ENCODE measurements at regions not wholly inside any gene's neighbourhood (a gene's known extent, or its start where the extent isn't known, plus 50 kb on each side); places are given as distances from the start of the nearest gene placed in this dataset.

GRCh38 chr13:108566413-108567170 is 62.8 kb upstream of the MYO16 start:
- ChIA-PET POLR2A (no interaction called here), CTCF (no interaction called here)
- TF ChIP-seq, protein P1, sequence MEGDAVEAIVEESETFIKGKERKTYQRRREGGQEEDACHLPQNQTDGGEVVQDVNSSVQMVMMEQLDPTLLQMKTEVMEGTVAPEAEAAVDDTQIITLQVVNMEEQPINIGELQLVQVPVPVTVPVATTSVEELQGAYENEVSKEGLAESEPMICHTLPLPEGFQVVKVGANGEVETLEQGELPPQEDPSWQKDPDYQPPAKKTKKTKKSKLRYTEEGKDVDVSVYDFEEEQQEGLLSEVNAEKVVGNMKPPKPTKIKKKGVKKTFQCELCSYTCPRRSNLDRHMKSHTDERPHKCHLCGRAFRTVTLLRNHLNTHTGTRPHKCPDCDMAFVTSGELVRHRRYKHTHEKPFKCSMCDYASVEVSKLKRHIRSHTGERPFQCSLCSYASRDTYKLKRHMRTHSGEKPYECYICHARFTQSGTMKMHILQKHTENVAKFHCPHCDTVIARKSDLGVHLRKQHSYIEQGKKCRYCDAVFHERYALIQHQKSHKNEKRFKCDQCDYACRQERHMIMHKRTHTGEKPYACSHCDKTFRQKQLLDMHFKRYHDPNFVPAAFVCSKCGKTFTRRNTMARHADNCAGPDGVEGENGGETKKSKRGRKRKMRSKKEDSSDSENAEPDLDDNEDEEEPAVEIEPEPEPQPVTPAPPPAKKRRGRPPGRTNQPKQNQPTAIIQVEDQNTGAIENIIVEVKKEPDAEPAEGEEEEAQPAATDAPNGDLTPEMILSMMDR (IDR thresholded peaks at IDR 0.05; ENCODE audit: insufficient read depth, low read length, missing control alignments) = no peak
- H3K4me3 ChIP-seq (ENCODE audit: low read depth, low read length) = no peak overlapping the region
- DNase-seq (ENCODE audit: low read depth, low spot score) = no peak

DNA sequence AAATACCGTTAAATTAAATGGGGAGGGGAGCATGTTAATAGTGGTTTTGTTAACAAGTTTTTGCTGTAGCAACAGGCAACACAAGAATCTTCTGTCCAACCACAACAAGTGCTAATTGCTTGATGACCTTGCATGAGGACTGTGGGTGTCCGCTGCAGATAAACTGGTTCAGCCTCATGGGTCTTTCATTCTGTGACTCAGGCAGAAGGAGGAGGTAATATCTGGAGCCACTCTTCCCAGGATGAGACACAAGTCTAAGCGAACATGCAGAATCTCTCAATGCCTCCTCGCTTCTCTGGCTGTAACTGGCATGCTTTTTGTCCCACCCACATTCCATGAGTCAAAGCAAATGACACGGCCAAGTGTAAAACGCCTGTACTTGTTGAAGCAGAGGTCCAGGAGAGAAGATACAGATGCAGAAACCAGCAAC is 56.6 kb upstream of the MYO16 start:
- H3K4me3 ChIP-seq (ENCODE audit: low read depth, low read length) = no peak overlapping the region
- TF ChIP-seq, protein P1 (IDR thresholded peaks at IDR 0.05; ENCODE audit: insufficient read depth, low read length, missing control alignments) = no peak
- ChIA-PET CTCF (no interaction called here), POLR2A (no interaction called here)
- no peak for DNase-seq (ENCODE audit: low read depth, low spot score)

- ChIA-PET POLR2A (no interaction called here), CTCF (no interaction called here)
- H3K4me3 ChIP-seq (ENCODE audit: low read depth, low read length) = no peak overlapping the region
- TF ChIP-seq, protein P1 (IDR thresholded peaks at IDR 0.05; ENCODE audit: insufficient read depth, low read length, missing control alignments) = no peak
- DNase-seq (ENCODE audit: low read depth, low spot score) = no peak
Observed at GRCh38 chr13:108573455-108573854, 56.0 kb upstream of the MYO16 start.

GRCh38 chr13:108574856-108575255 is 54.6 kb upstream of the MYO16 start:
- ChIA-PET CTCF (no interaction called here), POLR2A (no interaction called here)
- no peak overlapping the region for H3K4me3 ChIP-seq (ENCODE audit: low read depth, low read length)
- TF ChIP-seq, protein P1 (IDR thresholded peaks at IDR 0.05; ENCODE audit: insufficient read depth, low read length, missing control alignments) = no peak
- no peak for DNase-seq (ENCODE audit: low read depth, low spot score)

DNA sequence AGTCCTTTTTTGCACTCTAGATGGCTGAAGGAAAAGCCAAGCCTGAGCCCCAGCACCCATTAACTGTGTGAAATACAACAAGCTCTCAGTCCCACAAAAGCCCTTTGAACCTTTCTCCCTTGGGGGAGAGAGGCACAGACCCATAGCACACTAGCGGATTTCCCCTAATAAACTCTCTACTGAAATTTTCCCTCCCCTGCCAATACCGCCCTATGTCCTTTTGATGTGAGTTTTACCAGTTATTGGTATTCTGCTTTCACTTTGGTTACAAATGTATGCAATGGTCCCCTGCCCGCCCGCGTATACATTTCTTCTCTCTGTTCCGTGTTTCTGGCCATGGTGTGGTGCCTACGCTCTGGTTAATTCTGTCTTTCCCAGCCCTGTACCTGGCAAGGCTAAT is 54.0 kb upstream of the MYO16 start:
- CTCF ChIA-PET = no interaction called here
- TF ChIP-seq, protein P1 (IDR thresholded peaks at IDR 0.05; ENCODE audit: insufficient read depth, low read length, missing control alignments) = no peak
- DNase-seq (ENCODE audit: low read depth, low spot score) = no peak
- H3K4me3 ChIP-seq (ENCODE audit: low read depth, low read length) = no peak overlapping the region
- POLR2A ChIA-PET = no interaction called here

Data from AG04449 (cell line).